WERI-Rb-1 (cell line): ENCODE measurements at regions not wholly inside any gene's neighbourhood (a gene's known extent, or its start where the extent isn't known, plus 50 kb on each side); places are given as distances from the start of the nearest gene placed in this dataset.

Source experiments
- DNase-seq: peaks from one replicate; pipeline ENCODE4 v3.0.0-alpha.2; 2020
- H3K27ac ChIP-seq: fragments of 250-450 bp; sonication (Bioruptor Pico); 2 replicates; pipeline ENCODE4 v1.5.1; 2020; ENCODE audit warnings: mild to moderate bottlenecking, moderate library complexity
- H3K27me3 ChIP-seq: fragments of 250-450 bp; sonication (Bioruptor Pico); 2 replicates; pipeline ENCODE4 v1.5.1; 2021; ENCODE audit warnings: mild to moderate bottlenecking, low read depth, moderate library complexity; ENCODE audit not compliant: insufficient read depth, severe bottlenecking
- H3K36me3 ChIP-seq: fragments of 250-450 bp; sonication (Bioruptor Pico); 2 replicates; pipeline ENCODE4 v1.5.1; 2020; ENCODE audit warnings: mild to moderate bottlenecking, moderate library complexity
- H3K4me3 ChIP-seq: 2 replicates; pipeline ENCODE4 v1.5.1; 2011; ENCODE audit warnings: low read depth, mild to moderate bottlenecking, control low read depth, low read length
- H3K9me3 ChIP-seq: fragments of 250-450 bp; sonication (Bioruptor Pico); 2 replicates; pipeline ENCODE4 v1.5.1; 2021; ENCODE audit warnings: mild to moderate bottlenecking, moderate library complexity; ENCODE audit not compliant: severe bottlenecking
- TF ChIP-seq, protein P1 (sequence below): IDR thresholded peaks from 2 replicates; pipeline ENCODE4 v1.5.1; 2011; ENCODE audit warnings: low read depth, mild to moderate bottlenecking, control low read depth, inconsistent platforms, low read length

DNA sequence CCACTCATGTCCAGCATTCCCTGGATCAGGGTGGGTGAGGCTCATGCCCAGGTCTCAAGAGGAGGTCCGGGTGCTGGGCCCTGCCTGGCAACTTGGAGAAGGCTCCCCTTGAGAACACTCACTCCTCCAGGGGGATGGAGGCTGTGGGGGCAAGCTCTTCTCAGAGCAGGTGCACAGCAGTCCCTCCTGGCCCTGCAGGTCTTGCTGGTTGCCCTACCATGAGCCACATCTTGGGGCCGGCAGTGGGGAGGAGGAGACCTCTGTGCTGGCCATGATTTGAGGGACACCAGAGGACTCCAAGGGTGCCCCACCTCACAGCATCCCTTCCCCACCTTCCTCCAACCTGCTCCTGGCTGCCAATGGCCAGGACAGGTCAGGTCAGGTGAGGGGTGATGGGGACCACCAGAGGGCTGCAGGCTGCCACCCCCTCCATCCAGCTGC lies 87.4 kb upstream of the RET start:
- Histone ChIP-seq H3K4me3 (no peak overlapping the region), H3K27me3 (peaks cover 92% of the 10 kb centered on the region), H3K9me3 (no peaks in the 10 kb centered on the region), H3K36me3 (no peaks in the 10 kb centered on the region), H3K27ac (no peak overlapping the region)
- TF ChIP-seq, protein P1, sequence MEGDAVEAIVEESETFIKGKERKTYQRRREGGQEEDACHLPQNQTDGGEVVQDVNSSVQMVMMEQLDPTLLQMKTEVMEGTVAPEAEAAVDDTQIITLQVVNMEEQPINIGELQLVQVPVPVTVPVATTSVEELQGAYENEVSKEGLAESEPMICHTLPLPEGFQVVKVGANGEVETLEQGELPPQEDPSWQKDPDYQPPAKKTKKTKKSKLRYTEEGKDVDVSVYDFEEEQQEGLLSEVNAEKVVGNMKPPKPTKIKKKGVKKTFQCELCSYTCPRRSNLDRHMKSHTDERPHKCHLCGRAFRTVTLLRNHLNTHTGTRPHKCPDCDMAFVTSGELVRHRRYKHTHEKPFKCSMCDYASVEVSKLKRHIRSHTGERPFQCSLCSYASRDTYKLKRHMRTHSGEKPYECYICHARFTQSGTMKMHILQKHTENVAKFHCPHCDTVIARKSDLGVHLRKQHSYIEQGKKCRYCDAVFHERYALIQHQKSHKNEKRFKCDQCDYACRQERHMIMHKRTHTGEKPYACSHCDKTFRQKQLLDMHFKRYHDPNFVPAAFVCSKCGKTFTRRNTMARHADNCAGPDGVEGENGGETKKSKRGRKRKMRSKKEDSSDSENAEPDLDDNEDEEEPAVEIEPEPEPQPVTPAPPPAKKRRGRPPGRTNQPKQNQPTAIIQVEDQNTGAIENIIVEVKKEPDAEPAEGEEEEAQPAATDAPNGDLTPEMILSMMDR = no peak
- no peak for DNase-seq

DNA sequence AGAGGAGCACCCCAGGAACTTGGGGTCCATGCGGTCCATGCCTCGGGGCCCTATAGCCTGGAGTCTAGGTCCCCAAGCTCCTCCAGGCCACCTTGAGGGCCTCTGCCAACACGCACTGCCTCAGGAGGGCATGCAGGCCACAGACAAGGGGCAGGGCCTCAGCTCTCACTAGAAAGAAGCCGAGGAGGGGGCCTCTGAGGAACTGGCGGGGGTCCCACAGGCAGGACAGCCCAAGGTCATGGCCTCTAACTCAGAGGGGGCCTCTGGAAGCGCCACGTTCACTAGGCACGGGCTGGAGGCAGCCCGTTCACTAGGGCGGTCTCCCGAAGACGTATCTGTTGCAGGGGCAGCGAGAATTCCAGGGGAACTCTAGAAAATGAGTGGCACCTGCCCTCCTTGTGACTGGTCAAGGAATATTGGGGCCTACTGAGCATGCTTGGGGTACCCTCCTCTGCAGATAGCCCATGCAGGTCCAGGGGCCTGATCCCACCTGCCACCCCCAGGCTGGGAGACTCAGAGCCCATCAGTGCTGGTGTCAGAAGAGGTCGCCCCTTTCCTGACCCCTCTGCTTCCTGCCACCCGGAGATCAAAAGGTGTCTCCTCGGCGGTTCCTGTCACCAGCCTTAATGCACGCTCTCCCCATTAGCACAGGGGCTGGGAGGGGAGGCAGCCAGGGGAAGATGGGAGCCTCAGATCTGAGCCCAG lies 86.7 kb upstream of the RET start:
- DNase-seq = no peak
- H3K27ac ChIP-seq = no peak overlapping the region
- no peaks in the 10 kb centered on the region for H3K36me3 ChIP-seq
- no peaks in the 10 kb centered on the region for H3K9me3 ChIP-seq
- H3K4me3 ChIP-seq = no peak overlapping the region
- TF ChIP-seq, protein P1 = no peak
- peaks cover 88% of the 10 kb centered on the region for H3K27me3 ChIP-seq

GRCh38 chr10:42990721-42991441 lies 86.0 kb upstream of the RET start:
- H3K4me3 ChIP-seq = no peak overlapping the region
- H3K27ac ChIP-seq = no peak overlapping the region
- TF ChIP-seq, protein P1 = no peak

DNA sequence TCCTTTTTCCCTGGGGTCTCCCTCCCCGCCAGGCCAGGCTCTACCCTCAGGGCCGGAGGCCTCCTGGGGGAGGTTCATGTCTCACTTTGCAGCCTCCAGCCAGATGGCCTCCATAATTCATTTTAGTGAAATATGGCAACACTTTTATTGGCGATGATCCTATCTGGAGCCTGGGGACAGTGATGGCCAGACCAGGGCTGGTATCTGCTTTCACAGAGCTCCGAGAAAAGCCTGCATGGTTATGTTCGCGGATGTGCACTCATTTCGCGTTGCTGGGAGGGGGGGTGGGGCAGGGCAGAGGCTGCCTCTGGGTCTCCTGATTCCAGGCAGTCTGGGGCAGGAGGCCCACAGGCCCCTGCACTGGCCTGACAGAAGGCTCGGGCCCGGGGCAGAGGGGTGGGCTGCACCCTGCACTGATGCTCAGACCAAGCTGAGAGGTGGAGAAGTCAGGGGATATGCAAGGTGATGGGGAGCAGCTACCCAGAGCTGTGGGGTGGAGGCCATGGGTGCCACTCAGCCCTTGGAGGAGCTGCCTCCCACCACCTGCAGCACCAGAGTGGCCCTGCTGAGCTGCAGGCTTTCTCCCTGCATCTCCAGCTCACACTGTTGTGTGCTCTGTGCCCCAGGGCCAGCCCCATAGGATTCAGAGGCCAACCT lies 85.3 kb upstream of the RET start:
- no peak overlapping the region for H3K4me3 ChIP-seq
- no peak overlapping the region for H3K27ac ChIP-seq
- peaks cover 90% of the 10 kb centered on the region for H3K27me3 ChIP-seq
- H3K36me3 ChIP-seq = no peaks in the 10 kb centered on the region
- TF ChIP-seq, protein P1 = no peak
- no peak for DNase-seq
- no peaks in the 10 kb centered on the region for H3K9me3 ChIP-seq

More at GRCh38 chr10:42990721-42991441, 86.0 kb upstream of the RET start:
- peaks cover 90% of the 10 kb centered on the region for H3K27me3 ChIP-seq
- DNase-seq = no peak
- H3K36me3 ChIP-seq = no peaks in the 10 kb centered on the region
- no peaks in the 10 kb centered on the region for H3K9me3 ChIP-seq

GRCh38 chr10:42992156-42992956 lies 84.5 kb upstream of the RET start:
- TF ChIP-seq, protein P1 = no peak
- DNase-seq = no peak
- Histone ChIP-seq H3K27ac (no peak overlapping the region), H3K9me3 (no peaks in the 10 kb centered on the region), H3K36me3 (no peaks in the 10 kb centered on the region), H3K27me3 (peaks cover 90% of the 10 kb centered on the region), H3K4me3 (no peak overlapping the region)
